GM23338 (cell line): ENCODE measurements at regions not wholly inside any gene's neighbourhood (a gene's known extent, or its start where the extent isn't known, plus 50 kb on each side); places are given as distances from the start of the nearest gene placed in this dataset.

ENCODE experiments used
- ATAC-seq: fragments of 200-7000 bp; cut with Tn5 transposase; 3 replicates; pipeline ENCODE4 v1.9.1; 2020
- DNase-seq: peaks from one replicate; pipeline ENCODE4 v3.0.0-alpha.2; 2015; ENCODE audit warnings: low spot score
- H2AFZ ChIP-seq: fragments of 200-600 bp; sonication (generic); 2 replicates; pipeline ENCODE4 v1.8.0; 2016; ENCODE audit warnings: antibody characterized with exemption, mild to moderate bottlenecking, moderate library complexity
- H3F3A ChIP-seq: fragments of 200-600 bp; sonication (generic); replicated peaks from 2 replicates; pipeline ENCODE4 v1.8.0; 2017; ENCODE audit warnings: antibody characterized with exemption, mixed run types, low read depth
- H3K27ac ChIP-seq: fragments of 200-600 bp; sonication (generic); 2 replicates; pipeline ENCODE4 v1.6.1; 2016; ENCODE audit warnings: low read depth
- H3K27me3 ChIP-seq: fragments of 200-600 bp; sonication (generic); 2 replicates; pipeline ENCODE4 v1.8.0; 2016; ENCODE audit warnings: mild to moderate bottlenecking, mixed run types, moderate library complexity; ENCODE audit not compliant: insufficient read depth
- H3K36me3 ChIP-seq: fragments of 200-600 bp; sonication (generic); 2 replicates; pipeline ENCODE4 v1.8.0; 2016; ENCODE audit warnings: mild to moderate bottlenecking; ENCODE audit not compliant: insufficient read depth
- H3K4me1 ChIP-seq: fragments of 200-600 bp; sonication (generic); 2 replicates; pipeline ENCODE4 v1.8.0; 2016; ENCODE audit warnings: mild to moderate bottlenecking, moderate library complexity; ENCODE audit not compliant: insufficient read depth
- H3K4me2 ChIP-seq: fragments of 200-600 bp; sonication (generic); 2 replicates; pipeline ENCODE4 v1.7.1; 2017; ENCODE audit warnings: mixed run types
- H3K4me3 ChIP-seq: fragments of 200-600 bp; sonication (generic); 2 replicates; pipeline ENCODE4 v1.6.1; 2016; ENCODE audit warnings: mixed run types
- H3K79me2 ChIP-seq: fragments of 200-600 bp; sonication (generic); replicated peaks from 2 replicates; pipeline ENCODE4 v1.8.0; 2017; ENCODE audit warnings: mild to moderate bottlenecking; ENCODE audit not compliant: insufficient read depth
- H3K9me2 ChIP-seq: fragments of 200-600 bp; sonication (generic); 2 replicates; pipeline ENCODE4 v1.8.0; 2017; ENCODE audit not compliant: insufficient read depth
- H4K20me1 ChIP-seq: fragments of 200-600 bp; sonication (generic); replicated peaks from 2 replicates; pipeline ENCODE4 v1.8.0; 2017; ENCODE audit warnings: mild to moderate bottlenecking; ENCODE audit not compliant: insufficient read depth
- H3K27ac Mint-ChIP-seq: 2 replicates; pipeline ENCODE4 v1.8.0; 2020; ENCODE audit warnings: inconsistent platforms, mild to moderate bottlenecking, moderate library complexity, mixed read lengths
- H3K27me3 Mint-ChIP-seq: 3 replicates; pipeline ENCODE4 v1.8.0; 2022; ENCODE audit warnings: low read depth, mild to moderate bottlenecking, moderate library complexity, mixed read lengths, inconsistent platforms; ENCODE audit not compliant: insufficient read depth, poor library complexity
- H3K36me3 Mint-ChIP-seq: 3 replicates; pipeline ENCODE4 v1.8.0; 2021; ENCODE audit warnings: low read depth, mild to moderate bottlenecking, inconsistent platforms, moderate library complexity, mixed read lengths
- H3K4me1 Mint-ChIP-seq: 3 replicates; pipeline ENCODE4 v1.8.0; 2020; ENCODE audit warnings: mild to moderate bottlenecking, inconsistent platforms, mixed read lengths
- H3K4me3 Mint-ChIP-seq: 3 replicates; pipeline ENCODE4 v1.8.0; 2021; ENCODE audit warnings: moderate library complexity, mild to moderate bottlenecking, inconsistent platforms, mixed read lengths
- H3K9me3 Mint-ChIP-seq: 3 replicates; pipeline ENCODE4 v1.8.0; 2020; ENCODE audit warnings: moderate library complexity, mild to moderate bottlenecking, inconsistent platforms, mixed read lengths
- CREB1 ChIP-seq: fragments of 250-450 bp; sonication (Bioruptor Pico); IDR thresholded peaks from 2 replicates; pipeline ENCODE4 v1.5.0; 2020; ENCODE audit warnings: low read depth, mild to moderate bottlenecking, moderate library complexity
- EZH2 ChIP-seq: fragments of 200-600 bp; sonication (generic); IDR thresholded peaks from one replicate; pipeline ENCODE4 v1.8.0; 2017; ENCODE audit warnings: antibody characterized with exemption, mild to moderate bottlenecking, low read depth; ENCODE audit not compliant: unreplicated experiment
- JUNB ChIP-seq: IDR thresholded peaks from one replicate; pipeline ENCODE4 v1.6.1; 2016; ENCODE audit warnings: antibody characterized with exemption; ENCODE audit not compliant: unreplicated experiment
- NANOG ChIP-seq: IDR thresholded peaks from 2 replicates; pipeline ENCODE4 v1.6.1; 2016; ENCODE audit warnings: antibody characterized with exemption, borderline replicate concordance
- STAT1 ChIP-seq: IDR thresholded peaks from one replicate; pipeline ENCODE4 v1.6.1; 2016; ENCODE audit warnings: antibody characterized with exemption; ENCODE audit not compliant: unreplicated experiment
- ZNF114 ChIP-seq: fragments of 250-450 bp; sonication (Bioruptor Pico); IDR thresholded peaks from 2 replicates; pipeline ENCODE4 v1.5.0; 2020; ENCODE audit warnings: mild to moderate bottlenecking, moderate library complexity
- ZNF331 ChIP-seq: fragments of 250-450 bp; sonication (Bioruptor Pico); IDR thresholded peaks from 2 replicates; pipeline ENCODE4 v1.5.0; 2020; ENCODE audit warnings: low read depth, mild to moderate bottlenecking, moderate library complexity
- TF ChIP-seq, protein P1 (sequence below), 2 experiments: fragments of 200-600 bp in 1 of 2; sonication (generic) in 1 of 2; conservative IDR thresholded peaks; 2 replicates each; pipeline versions ENCODE4 v1.5.1 to v1.6.1; 2016 to 2017; ENCODE audit warnings: antibody characterized with exemption in 2 of 2, low read depth in 2 of 2, mild to moderate bottlenecking in 2 of 2, moderate library complexity in 1 of 2

- no peak for TF ChIP-seq STAT1
- TF ChIP-seq, protein P1, sequence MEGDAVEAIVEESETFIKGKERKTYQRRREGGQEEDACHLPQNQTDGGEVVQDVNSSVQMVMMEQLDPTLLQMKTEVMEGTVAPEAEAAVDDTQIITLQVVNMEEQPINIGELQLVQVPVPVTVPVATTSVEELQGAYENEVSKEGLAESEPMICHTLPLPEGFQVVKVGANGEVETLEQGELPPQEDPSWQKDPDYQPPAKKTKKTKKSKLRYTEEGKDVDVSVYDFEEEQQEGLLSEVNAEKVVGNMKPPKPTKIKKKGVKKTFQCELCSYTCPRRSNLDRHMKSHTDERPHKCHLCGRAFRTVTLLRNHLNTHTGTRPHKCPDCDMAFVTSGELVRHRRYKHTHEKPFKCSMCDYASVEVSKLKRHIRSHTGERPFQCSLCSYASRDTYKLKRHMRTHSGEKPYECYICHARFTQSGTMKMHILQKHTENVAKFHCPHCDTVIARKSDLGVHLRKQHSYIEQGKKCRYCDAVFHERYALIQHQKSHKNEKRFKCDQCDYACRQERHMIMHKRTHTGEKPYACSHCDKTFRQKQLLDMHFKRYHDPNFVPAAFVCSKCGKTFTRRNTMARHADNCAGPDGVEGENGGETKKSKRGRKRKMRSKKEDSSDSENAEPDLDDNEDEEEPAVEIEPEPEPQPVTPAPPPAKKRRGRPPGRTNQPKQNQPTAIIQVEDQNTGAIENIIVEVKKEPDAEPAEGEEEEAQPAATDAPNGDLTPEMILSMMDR (conservative IDR thresholded peaks at IDR 0.05; ENCODE audit: low read depth in 2 of 2): no peak
These were observed 326.4 kb downstream of the ANKRD50 start (continued) for GRCh38 chr4:124386163-124386562.

DNA sequence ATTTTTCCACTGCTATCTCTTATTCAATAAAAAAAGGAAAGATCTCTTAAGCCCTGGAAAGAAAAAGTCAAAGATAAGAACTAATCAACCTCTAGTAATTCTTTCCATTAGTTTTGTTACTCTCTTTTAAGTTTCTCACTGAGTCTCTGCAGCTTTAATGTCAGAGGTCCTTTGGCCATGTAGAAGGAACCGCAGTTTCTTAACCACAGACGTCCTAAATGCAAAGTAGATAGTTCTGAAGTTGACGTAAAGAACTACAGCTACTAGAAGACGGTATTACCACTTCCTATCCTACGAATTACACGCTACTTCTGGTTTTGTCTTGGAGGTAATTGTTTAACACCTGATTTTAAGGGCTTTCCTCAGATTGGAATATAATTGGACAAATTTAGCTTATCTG, 325.9 kb downstream of the ANKRD50 start:
- Mint-ChIP-seq H3K4me3 (no peak overlapping the region), H3K9me3 (no peaks in the 10 kb centered on the region), H3K4me1 (no peaks in the 10 kb centered on the region; the same call in 2 of the 3 replicates), H3K36me3 (no peaks in the 10 kb centered on the region), H3K27ac (no peak overlapping the region), H3K27me3 (no peaks in the 10 kb centered on the region)
- H2AFZ ChIP-seq: no peak overlapping the region
- no peaks in the 10 kb centered on the region for H3K9me2 ChIP-seq
- H3K27ac ChIP-seq: no peak overlapping the region
- no peaks in the 10 kb centered on the region for H3F3A ChIP-seq
- TF ChIP-seq EZH2 (no peak), ZNF114 (CRISPR knock-in tag) (no peak), CREB1 (CRISPR knock-in tag) (no peak), STAT1 (no peak), NANOG (no peak), JUNB (no peak)
- TF ChIP-seq, protein P1 (conservative IDR thresholded peaks at IDR 0.05; ENCODE audit: low read depth in 2 of 2): no peak
- no peak overlapping the region for H3K4me2 ChIP-seq
- no peaks in the 10 kb centered on the region for H3K36me3 ChIP-seq
- ATAC-seq (no peak), DNase-seq (no peak)
- no peaks in the 10 kb centered on the region for H4K20me1 ChIP-seq
- H3K4me1 ChIP-seq: no peaks in the 10 kb centered on the region
- H3K4me3 ChIP-seq: no peak overlapping the region
- H3K79me2 ChIP-seq: no peaks in the 10 kb centered on the region
- no peaks in the 10 kb centered on the region for H3K27me3 ChIP-seq

DNA sequence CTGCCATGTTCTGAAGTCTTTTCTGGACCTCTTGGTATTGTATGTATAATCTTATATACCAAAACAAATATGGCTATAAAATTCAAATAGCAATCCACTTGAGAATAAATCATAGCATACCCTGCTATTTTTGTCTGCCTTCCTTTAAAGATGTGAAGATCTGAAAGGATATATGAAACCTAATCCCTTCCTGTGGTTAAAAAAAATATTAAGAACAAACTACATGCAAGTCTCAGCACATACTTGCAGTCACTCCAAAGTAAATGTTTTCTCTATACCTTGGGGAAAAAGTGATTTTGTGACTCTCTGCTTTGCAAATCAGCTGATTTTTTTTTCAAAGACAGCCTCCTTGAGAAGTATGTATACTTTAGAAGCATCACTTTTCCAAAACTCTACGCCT, 322.9 kb downstream of the ANKRD50 start:
- H3K4me3 Mint-ChIP-seq: no peak overlapping the region
- no peaks in the 10 kb centered on the region for H3K79me2 ChIP-seq
- no peak overlapping the region for H3K27ac Mint-ChIP-seq
- ATAC-seq (no peak), DNase-seq (no peak)
- no peaks in the 10 kb centered on the region for H4K20me1 ChIP-seq
- no peaks in the 10 kb centered on the region for H3F3A ChIP-seq
- no peak overlapping the region for H2AFZ ChIP-seq
- H3K27me3 ChIP-seq: no peaks in the 10 kb centered on the region
- H3K36me3 Mint-ChIP-seq: no peaks in the 10 kb centered on the region
- no peaks in the 10 kb centered on the region for H3K27me3 Mint-ChIP-seq
- no peaks in the 10 kb centered on the region for H3K36me3 ChIP-seq
- no peaks in the 10 kb centered on the region for H3K4me1 ChIP-seq
- no peak overlapping the region for H3K4me3 ChIP-seq
- H3K4me2 ChIP-seq: no peak overlapping the region
- no peaks in the 10 kb centered on the region for H3K9me2 ChIP-seq
- no peak overlapping the region for H3K27ac ChIP-seq
- no peaks in the 10 kb centered on the region; the same call in 2 of the 3 replicates for H3K4me1 Mint-ChIP-seq
- no peaks in the 10 kb centered on the region for H3K9me3 Mint-ChIP-seq
- TF ChIP-seq CREB1 (CRISPR knock-in tag) (no peak), ZNF331 (CRISPR knock-in tag) (no peak), NANOG (no peak)
